ENCODE measurements at regions not wholly inside any gene's neighbourhood (a gene's known extent, or its start where the extent isn't known, plus 50 kb on each side); places are given as distances from the start of the nearest gene placed in this dataset.
"Not testable (repeated sequence)": the region's sequence is repeated elsewhere in the genome, so short reads cannot be mapped to it uniquely, and the experiment has no call there.

GRCh38 chr9:68593760-68594159, 53.1 kb upstream of the TMEM252 start:
- DNase-seq (ENCODE audit: low read depth in 1 of 2, low spot score in 1 of 2), result not testable (repeated sequence)

DNA sequence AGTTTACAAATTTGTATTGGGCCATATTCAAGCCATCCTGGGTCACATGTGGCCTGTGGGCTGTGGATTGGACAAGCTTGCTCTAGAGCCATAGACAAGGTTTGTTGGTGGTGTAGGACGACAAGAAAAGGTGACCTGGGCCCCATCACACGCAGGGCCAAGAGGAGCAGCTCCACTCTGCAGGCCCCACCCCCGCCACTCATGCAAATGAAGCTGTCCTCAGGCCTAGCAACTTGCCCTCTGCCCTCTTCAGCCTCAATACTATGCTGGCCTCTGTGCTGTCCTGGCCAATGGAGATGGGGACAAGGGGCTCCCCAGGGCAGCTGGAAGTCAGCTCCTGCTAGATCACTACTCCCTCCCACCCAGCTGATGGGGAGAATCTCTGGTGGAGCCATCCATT, 55.2 kb upstream of the TMEM252 start:
- no peak for DNase-seq (ENCODE audit: low read depth in 1 of 2, low spot score in 1 of 2)

- no peak for DNase-seq (ENCODE audit: low read depth in 1 of 2, low spot score in 1 of 2)
These were observed 56.8 kb upstream of the TMEM252 start for GRCh38 chr9:68597362-68597997.

DNA sequence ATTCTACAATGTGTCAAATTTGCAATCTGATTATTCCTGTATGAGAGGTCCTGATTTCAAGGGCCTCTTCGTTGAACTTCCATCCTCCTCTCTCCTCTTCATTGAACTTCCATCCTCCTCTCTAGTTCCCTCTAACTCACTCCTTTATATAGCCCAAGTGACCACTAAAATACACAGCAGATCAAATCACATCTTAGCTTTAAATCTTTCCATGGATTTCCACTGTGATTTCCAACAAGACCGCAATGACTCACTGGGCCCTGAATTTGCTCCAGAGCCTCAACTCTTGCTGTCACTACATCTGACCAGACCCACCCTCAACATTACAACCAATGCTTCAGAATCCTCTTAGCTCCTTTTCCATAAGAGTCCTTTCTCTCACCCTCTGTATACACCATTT, 59.1 kb upstream of the TMEM252 start:
- no peak for DNase-seq (ENCODE audit: low read depth in 1 of 2, low spot score in 1 of 2)

GRCh38 chr9:68601081-68601480, 60.4 kb upstream of the TMEM252 start:
- DNase-seq (ENCODE audit: low read depth in 1 of 2, low spot score in 1 of 2), result no peak

GRCh38 chr9:68603371-68603770, 62.7 kb upstream of the TMEM252 start:
- DNase-seq (ENCODE audit: low read depth in 1 of 2, low spot score in 1 of 2), result no peak

GRCh38 chr9:68608763-68609162, 68.1 kb upstream of the TMEM252 start:
- no peak for DNase-seq (ENCODE audit: low read depth in 1 of 2, low spot score in 1 of 2)

- no peak for DNase-seq (ENCODE audit: low read depth in 1 of 2, low spot score in 1 of 2)
These were observed 69.3 kb upstream of the TMEM252 start for GRCh38 chr9:68609901-68610415.

DNA sequence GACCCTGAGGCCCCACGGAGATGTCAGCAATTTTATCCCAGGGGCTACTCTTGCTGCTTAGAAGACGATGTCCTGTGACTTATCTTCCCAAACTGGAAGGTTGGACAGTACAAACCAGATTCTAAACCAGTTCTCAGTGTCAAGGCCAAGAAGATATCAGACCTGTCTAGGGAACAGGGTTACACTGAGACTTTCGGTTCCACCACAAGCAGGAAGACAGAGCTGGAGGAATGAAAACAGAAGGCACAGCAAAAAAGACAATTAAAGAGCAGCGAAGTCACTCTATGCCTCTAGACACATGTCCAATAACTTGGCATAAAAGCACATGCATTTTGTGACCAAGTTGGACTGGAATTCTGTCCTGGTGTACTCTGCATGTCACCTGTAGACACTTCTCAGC, 73.4 kb upstream of the TMEM252 start:
- no peak for DNase-seq (ENCODE audit: low read depth in 1 of 2, low spot score in 1 of 2)

DNA sequence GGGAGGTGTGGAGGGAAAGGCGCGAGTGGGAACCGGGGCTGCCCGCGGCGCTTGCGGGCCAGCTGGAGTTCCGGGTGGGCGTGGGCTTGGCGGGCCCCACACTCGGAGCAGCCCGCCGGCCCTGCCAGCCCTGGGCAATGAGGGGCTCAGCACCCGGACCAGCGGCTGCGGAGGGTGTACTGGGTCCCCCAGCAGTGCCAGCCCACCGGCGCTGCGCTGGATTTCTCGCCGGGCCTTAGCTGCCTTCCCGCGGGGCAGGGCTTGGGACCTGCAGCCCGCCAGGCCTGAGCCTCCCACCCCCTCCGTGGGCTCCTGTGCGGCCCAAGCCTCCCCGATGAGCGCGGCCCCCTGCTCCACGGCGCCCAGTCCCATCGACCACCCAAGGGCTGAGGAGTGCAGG, 76.3 kb upstream of the TMEM252 start:
- not testable (repeated sequence) for DNase-seq (ENCODE audit: low read depth in 1 of 2, low spot score in 1 of 2)

DNA sequence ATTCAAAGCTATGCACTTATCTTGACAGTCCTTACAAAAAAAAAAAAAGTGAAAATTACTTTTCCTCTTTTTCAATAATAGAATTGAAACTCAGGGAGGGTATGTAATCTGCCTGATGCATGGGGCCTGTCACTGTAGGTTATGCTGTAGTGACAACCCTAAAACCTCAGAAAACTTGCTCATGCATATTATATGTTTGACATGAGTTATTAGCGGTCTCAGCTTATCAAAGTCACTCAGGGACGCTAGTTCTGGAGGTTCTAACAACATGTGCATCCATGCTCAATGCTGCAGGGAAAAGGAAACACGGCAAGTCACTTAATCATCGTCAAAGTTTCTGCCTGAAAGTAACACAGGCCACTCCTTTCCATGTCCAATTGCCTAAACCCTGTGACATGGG, 78.4 kb upstream of the TMEM252 start:
- DNase-seq (ENCODE audit: low read depth in 1 of 2, low spot score in 1 of 2), result no peak

DNA sequence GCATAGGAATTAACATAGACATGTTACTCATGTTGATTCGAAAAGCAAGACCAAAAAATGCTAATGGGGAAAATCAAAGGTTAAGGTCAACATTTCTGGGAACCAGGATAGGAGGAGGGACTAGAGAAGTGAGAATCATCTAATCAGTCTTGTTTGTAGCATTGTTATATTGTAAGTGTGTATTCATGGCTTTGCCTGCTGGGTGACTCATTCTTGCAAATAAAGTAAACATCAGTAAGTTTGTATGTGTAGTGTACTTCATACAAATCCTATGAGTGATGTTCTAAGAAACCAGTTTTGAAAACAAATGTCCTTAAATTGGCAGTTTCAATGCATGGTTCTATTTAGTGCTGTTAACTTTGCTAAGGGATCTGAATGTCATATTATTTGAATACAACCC, 79.0 kb upstream of the TMEM252 start:
- DNase-seq (ENCODE audit: low read depth in 1 of 2, low spot score in 1 of 2), result no peak

DNA sequence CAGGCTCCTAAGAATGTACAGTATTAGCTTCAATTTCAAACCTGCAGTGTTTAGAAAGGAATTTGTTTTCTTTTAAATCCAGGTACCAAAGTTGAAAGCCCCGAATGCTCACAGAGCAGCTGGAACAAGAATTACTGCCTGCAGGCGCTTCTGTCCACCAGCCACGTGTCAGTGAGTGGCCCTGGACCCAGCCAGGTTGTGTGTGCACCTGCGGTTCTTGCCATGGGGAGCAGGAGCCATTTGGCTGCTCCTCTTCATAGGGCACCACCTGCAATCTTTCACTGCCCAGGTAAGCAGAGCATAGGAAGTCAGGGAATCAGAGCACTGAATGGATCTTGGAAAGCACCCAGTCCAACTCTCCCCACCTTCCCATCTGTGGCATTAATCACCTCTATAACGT, 79.5 kb upstream of the PIP5K1B start:
- no peak for DNase-seq (ENCODE audit: low read depth in 1 of 2, low spot score in 1 of 2)

DNA sequence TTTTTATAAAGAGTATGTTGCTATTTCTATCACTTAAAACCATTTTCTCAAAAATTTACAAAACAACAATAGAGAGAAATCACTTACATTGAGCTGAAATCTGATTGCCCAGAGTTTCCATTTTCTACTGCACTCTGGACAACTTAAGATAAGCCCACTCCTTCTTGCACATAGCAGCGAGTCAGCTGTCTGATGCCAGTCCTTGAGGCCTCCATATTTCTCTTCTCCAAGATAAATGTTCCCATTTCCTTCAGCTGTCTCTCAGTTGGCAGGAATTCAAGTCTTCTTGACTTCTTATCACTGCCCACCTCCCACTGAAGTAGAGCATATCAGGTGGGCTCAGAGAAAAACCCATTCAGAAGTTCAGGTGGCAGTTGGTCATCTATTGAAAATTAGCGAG, 78.5 kb upstream of the PIP5K1B start:
- no peak for DNase-seq (ENCODE audit: low read depth in 1 of 2, low spot score in 1 of 2)

DNA sequence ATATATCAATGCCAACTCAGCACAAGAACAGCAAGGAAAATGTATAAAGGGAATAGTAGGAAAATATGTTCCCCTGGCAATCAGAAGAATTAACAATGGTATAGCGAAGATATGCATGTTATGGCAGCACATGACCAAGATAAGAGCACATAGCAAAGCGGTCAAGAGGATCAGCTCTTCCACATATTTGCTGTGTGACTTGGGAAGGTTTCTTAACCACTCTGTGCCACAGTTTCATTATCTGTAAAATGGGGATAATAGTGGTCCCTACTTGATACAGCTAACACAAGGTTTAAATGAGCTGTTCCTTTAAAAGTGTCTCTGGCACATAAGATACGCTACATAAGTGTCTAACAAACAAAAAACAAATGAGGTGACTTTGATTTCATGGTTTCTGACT, 77.9 kb upstream of the PIP5K1B start:
- no peak for DNase-seq (ENCODE audit: low read depth in 1 of 2, low spot score in 1 of 2)

GRCh38 chr9:68627594-68627993, 77.4 kb upstream of the PIP5K1B start:
- DNase-seq (ENCODE audit: low read depth in 1 of 2, low spot score in 1 of 2), result no peak

DNA sequence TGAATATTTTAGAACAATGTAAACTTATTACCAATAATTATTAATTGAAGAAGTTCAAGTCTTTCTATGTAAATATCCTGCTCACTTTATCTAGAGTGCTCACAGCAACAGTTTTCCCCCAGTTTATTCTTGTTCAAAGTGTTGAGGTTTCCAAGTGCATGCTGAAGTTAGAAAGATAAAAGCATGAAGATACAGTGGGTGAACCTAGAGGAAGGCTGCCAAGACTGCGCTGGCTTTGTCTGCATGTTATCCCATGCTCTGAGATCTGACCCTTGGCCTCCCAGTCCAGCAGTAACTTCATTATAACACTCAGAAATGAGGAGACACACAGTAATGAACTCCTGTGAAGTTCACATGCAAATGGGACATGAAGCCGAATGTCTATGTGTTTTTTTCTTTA, 76.0 kb upstream of the PIP5K1B start:
- DNase-seq (ENCODE audit: low read depth in 1 of 2, low spot score in 1 of 2), result no peak

DNA sequence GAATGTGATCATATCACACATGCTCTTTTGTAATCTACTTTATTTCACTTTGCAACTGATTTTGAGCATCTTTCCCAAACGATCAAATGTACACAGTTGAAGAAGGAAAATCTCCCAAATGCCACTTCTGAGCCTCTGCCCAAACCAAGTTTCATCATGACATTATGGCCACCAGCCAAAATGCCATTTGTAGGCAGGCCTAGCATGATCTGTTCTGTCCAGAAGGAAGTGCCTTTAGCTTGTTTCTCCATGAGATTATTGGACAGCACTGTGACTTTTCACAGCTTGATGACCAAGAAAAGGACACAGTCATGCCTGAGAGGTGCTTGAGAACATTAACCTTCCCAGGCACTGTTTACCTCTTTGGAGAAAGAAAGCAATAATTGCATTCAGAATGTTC, 73.2 kb upstream of the PIP5K1B start:
- no peak for DNase-seq (ENCODE audit: low read depth in 1 of 2, low spot score in 1 of 2)

DNA sequence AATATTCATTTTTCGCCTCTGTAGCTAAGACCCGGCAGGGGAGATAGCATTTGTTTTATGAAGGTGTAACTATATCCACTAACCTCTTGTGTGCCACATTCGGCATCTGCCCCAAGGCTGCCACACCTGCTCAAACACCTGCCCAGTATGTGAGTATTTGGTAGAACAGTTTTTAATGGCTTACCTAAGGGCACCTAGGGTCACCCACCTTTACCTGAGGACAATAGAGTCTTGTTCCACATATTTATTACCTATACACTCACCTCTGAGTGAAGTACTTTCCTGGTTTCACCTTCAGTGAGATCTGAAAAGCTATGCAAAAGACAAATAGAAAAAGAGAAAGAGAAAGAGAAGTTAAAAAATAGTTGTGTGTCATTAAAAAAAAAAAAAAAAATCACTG, 68.0 kb upstream of the PIP5K1B start:
- no peak for DNase-seq (ENCODE audit: low read depth in 1 of 2, low spot score in 1 of 2)

- not testable (repeated sequence) for DNase-seq (ENCODE audit: low read depth in 1 of 2, low spot score in 1 of 2)
These were observed 65.8 kb upstream of the PIP5K1B start for GRCh38 chr9:68639261-68639660.

DNA sequence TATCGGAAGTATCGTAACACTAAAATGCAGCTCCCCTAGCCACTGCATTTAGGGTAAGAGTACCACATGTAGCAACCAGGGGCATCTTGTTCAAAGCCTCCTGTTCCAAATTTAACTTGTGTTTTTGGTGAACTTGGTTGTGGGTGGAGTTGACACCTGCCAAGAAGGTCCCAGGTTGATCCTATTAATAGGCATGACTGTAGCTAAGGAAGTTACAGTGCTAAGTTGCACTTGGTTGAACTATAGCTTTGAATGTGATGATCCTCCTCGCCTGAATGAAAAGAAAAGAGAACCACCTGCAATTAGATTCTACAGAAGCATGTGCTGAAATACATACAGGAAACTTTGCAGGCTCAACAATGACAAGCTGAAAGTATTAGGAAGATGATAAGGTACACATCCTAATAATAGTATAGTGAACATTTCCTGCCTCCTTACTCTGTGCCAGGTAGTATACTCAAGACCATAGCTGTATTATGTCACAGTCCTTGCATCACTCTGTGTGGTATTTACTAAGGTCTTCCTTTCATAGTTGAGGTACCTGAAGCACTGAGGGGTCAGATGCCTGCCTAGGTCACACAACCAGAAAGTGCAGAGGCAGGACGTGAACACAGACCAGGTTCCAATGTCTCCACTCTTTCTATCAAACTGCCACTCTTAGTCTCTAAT, 64.5 kb upstream of the PIP5K1B start:
- no peak for DNase-seq (ENCODE audit: low read depth in 1 of 2, low spot score in 1 of 2)

- no peak for DNase-seq (ENCODE audit: low read depth in 1 of 2, low spot score in 1 of 2)
These were observed 60.9 kb upstream of the PIP5K1B start for GRCh38 chr9:68643901-68644809.

Data from activated CD4-positive, alpha-beta T cell treated with anti-CD3 and anti-CD28 coated beads, Interleukin-2, amount 50 U/mL, for 24 hours (primary cell).